LNCAP (cell line): ENCODE measurements at regions not wholly inside any gene's neighbourhood (a gene's known extent, or its start where the extent isn't known, plus 50 kb on each side); places are given as distances from the start of the nearest gene placed in this dataset.

Source experiments
- TF ChIP-seq, protein P1 (sequence below): fragments of 450-650 bp; IDR thresholded peaks from 2 replicates; pipeline ENCODE4 v1.5.1; 2017; ENCODE audit warnings: mild to moderate bottlenecking

DNA sequence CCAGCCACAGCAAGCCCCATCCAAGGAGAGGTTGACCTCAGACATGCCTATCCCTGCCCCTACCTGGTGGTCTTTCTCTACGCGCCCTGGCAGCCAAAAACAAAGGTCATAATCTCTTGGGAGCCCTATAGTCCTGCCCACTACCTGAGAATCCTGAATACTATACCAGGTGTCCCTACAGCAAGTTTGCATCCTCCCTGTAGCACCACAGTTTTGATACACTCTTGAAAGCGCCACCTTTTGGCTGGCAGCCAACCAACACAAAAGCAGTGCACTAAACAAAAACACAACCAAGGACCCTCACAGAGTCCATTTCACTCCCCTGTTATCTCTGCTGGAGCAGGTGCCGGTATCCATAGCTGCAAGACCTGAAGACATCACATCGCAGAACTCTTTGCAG, 523.8 kb upstream of the CPEB2 start:
- TF ChIP-seq, protein P1, sequence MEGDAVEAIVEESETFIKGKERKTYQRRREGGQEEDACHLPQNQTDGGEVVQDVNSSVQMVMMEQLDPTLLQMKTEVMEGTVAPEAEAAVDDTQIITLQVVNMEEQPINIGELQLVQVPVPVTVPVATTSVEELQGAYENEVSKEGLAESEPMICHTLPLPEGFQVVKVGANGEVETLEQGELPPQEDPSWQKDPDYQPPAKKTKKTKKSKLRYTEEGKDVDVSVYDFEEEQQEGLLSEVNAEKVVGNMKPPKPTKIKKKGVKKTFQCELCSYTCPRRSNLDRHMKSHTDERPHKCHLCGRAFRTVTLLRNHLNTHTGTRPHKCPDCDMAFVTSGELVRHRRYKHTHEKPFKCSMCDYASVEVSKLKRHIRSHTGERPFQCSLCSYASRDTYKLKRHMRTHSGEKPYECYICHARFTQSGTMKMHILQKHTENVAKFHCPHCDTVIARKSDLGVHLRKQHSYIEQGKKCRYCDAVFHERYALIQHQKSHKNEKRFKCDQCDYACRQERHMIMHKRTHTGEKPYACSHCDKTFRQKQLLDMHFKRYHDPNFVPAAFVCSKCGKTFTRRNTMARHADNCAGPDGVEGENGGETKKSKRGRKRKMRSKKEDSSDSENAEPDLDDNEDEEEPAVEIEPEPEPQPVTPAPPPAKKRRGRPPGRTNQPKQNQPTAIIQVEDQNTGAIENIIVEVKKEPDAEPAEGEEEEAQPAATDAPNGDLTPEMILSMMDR = no peak

DNA sequence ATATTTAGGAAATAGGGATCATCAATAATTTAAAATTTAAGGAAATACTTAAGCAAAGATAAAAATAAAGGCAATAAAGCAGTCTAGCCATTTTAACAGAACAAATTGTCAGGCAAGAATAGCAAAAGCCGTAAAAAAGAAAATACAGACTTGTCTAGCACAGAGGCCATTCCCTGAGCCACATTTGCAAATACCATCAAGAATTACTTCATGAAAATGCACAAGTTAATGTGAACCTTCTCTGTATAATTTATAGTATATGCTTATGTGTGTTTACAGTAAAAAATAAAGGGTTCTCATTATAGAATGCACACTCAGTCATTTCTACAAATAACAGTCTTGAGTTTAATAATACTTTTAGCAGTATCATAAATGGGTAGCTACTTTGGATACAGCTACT, 505.9 kb upstream of the CPEB2 start:
- TF ChIP-seq, protein P1 = no peak

DNA sequence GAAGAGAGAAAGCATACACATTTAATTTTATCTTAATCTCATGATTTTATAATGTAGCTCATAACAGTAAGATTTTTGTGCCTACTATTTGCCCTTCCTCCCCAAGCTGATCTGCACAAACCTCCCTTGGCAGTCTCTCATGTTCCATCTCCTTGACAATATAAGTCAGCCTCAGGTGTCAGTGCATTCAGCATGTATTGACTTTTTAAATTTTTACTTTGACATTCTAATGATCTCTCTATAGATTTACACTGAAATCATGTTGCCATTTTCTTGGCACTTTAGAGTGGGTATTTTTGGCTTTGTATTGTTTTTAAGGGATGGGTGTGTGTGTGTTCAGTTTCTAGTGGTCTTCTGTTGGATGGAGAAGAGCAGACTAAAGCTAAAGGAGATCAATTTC, 505.3 kb upstream of the CPEB2 start:
- TF ChIP-seq, protein P1 = no peak

DNA sequence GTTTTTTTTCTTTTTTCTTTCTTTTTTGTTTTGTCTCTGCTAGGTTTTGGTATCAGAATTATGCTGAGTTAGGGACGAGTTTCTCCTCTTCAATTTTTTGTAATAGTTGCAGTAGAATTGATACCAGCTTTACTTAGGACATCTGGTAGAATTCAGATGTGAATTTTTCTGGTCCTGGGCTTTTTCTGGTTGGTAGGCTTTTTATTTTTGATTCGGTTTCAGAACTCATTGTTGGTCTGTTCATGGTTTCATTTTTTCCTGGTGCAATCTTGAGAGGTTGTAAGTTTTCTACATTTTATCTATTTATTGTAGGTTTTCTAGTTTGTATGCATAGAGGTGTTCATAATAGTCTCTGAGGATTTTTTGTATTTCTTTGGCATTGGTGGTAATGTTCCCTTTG, 498.1 kb upstream of the CPEB2 start:
- TF ChIP-seq, protein P1 = no peak

DNA sequence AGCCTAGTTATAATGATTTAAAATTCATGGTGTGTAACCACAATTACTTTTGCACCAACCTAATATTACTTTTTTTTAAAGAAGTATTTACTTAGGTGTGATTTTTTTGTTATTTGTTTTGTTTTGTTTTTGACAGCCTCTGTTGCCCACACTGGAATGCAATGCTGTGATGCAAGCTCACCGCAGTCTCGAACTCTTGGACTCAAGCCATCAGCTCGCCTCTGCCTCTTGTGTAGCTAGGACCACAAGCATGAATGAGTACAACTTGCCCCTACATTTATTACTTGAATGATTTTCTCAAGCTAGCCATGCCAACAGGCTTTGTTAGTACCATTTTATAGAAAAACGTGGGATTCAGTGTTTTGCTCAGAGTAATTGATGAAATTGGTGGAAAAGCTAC, 488.8 kb upstream of the CPEB2 start:
- TF ChIP-seq, protein P1 = no peak

DNA sequence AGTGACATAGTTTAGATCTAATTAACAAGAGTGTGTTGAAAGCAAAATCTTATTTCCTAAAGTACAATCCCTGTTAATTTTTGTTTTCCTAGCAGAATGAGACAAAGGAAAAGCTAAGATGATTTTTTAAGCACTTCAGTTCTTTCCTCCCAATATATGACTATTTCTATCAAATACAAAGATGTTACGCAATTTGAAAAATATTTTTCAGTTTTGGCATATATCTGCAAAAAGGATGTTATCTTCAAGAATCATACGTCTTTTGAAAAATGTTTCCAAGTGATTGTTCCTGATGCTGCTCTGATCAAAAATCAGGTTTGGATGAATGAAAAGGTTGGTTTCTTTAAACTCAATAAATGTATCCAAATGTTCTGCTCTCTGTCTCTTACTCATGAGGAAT, 486.7 kb upstream of the CPEB2 start:
- TF ChIP-seq, protein P1 = no peak

DNA sequence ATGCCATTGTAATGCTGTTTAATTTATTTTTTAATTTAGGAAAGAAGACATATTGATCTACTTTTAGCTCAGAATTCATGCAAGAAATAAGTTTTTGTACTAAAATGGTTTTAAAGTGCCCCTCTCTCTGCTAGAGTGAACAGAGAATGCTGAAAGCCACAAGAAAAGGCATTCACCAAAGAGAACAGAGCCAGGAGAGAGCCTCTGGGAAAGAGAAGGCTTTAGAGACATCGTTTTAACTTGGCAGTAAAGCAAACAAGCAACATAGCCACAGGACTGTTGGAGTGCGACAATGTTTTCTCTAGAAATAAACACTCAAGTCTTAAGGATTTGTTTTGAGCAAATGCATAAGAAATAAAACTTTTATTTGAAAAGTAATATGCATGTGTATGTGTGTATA, 484.1 kb upstream of the CPEB2 start:
- TF ChIP-seq, protein P1 = no peak

DNA sequence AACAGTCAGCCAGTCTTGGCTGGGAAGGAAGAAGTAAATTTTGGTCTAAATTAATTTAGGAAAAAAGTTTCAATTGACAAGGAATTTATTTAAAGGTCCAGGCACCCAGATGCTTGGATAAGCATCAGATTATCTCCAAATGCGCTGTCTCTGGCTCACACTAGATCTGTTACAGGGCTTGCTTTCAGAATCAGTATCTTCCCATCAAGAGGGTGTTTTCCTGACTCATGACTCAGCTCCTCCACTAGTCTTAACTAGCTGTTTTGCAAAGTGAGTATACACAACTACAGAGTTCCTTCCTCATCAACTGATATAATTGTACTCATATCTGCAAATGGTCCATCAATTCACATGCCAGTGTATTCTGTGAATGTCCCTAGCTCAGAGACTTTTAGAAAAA, 482.1 kb upstream of the CPEB2 start:
- TF ChIP-seq, protein P1 = no peak
